ENCODE measurements at regions not wholly inside any gene's neighbourhood (a gene's known extent, or its start where the extent isn't known, plus 50 kb on each side); places are given as distances from the start of the nearest gene placed in this dataset.

DNA sequence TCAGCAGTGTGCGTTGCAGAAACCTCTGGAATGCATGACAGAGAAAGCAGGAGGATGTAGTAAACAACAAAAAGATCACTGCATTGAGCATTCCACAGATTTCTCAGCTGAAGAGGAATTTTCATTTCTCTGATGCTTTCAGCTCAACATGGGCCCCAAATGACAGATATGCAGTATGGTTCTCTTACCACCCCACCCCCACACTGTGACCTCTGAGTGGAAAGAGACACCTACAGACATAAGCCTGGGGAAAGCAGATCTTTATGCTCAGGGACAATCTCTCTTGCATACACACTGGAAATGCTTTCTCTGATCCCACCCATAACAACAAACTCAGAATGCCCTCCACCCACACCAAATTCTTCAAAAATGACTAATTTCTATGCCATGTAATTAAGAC lies 983.7 kb upstream of the LCORL start (continued):
- TF ChIP-seq ZBTB4 (CRISPR knock-in tag; IDR thresholded peaks at IDR 0.05; ENCODE audit: borderline replicate concordance): no peak
- no peak for TF ChIP-seq ZNF180 (CRISPR knock-in tag; IDR thresholded peaks at IDR 0.05; ENCODE audit: borderline replicate concordance, low read depth)
- TF ChIP-seq, protein P1, sequence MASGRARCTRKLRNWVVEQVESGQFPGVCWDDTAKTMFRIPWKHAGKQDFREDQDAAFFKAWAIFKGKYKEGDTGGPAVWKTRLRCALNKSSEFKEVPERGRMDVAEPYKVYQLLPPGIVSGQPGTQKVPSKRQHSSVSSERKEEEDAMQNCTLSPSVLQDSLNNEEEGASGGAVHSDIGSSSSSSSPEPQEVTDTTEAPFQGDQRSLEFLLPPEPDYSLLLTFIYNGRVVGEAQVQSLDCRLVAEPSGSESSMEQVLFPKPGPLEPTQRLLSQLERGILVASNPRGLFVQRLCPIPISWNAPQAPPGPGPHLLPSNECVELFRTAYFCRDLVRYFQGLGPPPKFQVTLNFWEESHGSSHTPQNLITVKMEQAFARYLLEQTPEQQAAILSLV (CRISPR knock-in tag; IDR thresholded peaks at IDR 0.05; ENCODE audit: borderline replicate concordance): no peak

DNA sequence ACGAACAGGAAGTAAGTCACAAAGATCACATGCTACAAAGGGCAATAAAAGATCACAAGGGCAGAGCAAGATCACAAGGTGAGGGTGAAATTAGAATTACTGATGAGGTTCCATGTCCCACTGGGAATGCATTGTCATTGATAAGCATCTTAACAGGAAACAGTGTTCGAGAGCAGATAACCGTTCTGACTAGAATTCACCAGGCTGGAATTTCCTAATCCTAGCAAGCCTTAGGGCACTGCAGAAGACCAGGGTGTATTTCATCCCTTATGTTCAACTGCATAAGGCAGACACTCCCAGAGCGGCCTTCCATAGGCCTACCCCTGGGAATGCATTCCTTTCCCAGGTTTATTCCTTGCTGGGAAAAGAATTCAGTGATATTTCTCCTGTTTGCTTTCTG lies 980.6 kb upstream of the LCORL start:
- WGBS (ENCODE audit: low lambda C conversion rate): 0% methylated on average over 3 of the region's 4 CpGs
- no peaks in the 10 kb centered on the region for H3K79me2 ChIP-seq (ENCODE audit: insufficient read depth, low read length)
- ChIA-PET POLR2A (no interaction called here), CTCF (ENCODE audit: low intra/inter-chr PET ratio, low total read pairs) (no interaction called here)
- ATAC-seq (no peak), FAIRE-seq (no peak), DNase-seq (ENCODE audit: low spot score) (no peak)
- no peak overlapping the region for H3K27ac ChIP-seq (ENCODE audit: extremely low read length, insufficient read depth, low read length)
- no peaks in the 10 kb centered on the region for H3K36me3 ChIP-seq (replicated peaks in 1 of 2; ENCODE audit: control insufficient read depth in 1 of 2, insufficient read depth in 2 of 2, low read length in 2 of 2)
- no peaks in the 10 kb centered on the region for H3K4me1 ChIP-seq (ENCODE audit: insufficient read depth, low read length)
- no peaks in the 10 kb centered on the region for H4K20me1 ChIP-seq (ENCODE audit: insufficient read depth, low read length)
- H2AFZ ChIP-seq (ENCODE audit: low read length): no peak overlapping the region
- H3K27me3 ChIP-seq (ENCODE audit: control insufficient read depth in 1 of 2, insufficient read depth in 2 of 2, low read length in 2 of 2): no peaks in the 10 kb centered on the region
- H3K9me3 ChIP-seq (ENCODE audit: low read length): peaks cover 84% of the 10 kb centered on the region
- BruUV-seq (replicated peaks): no TSS peak
- no peak for TF ChIP-seq SMYD3 (CRISPR knock-in tag; IDR thresholded peaks at IDR 0.05)
- TF ChIP-seq MAF1 (CRISPR knock-in tag; IDR thresholded peaks at IDR 0.05; ENCODE audit: borderline replicate concordance): no peak
- no peak for TF ChIP-seq MTF2 (CRISPR knock-in tag; IDR thresholded peaks at IDR 0.05; ENCODE audit: borderline replicate concordance)
- TF ChIP-seq TBX2 (CRISPR knock-in tag; IDR thresholded peaks at IDR 0.05; ENCODE audit: borderline replicate concordance): no peak
- TF ChIP-seq HOXA5 (CRISPR knock-in tag; IDR thresholded peaks at IDR 0.05): no peak
- TF ChIP-seq, protein P2, sequence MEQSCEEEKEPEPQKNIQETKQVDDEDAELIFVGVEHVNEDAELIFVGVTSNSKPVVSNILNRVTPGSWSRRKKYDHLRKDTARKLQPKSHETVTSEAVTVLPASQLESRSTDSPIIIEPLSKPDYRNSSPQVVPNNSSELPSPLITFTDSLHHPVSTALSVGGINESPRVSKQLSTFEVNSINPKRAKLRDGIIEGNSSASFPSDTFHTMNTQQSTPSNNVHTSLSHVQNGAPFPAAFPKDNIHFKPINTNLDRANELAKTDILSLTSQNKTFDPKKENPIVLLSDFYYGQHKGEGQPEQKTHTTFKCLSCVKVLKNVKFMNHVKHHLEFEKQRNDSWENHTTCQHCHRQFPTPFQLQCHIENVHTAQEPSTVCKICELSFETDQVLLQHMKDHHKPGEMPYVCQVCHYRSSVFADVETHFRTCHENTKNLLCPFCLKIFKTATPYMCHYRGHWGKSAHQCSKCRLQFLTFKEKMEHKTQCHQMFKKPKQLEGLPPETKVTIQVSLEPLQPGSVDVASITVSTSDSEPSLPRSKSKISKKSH (CRISPR knock-in tag; IDR thresholded peaks at IDR 0.05; ENCODE audit: borderline replicate concordance): no peak
- TF ChIP-seq ZFP41 (CRISPR knock-in tag; IDR thresholded peaks at IDR 0.05; ENCODE audit: borderline replicate concordance): no peak
- no peak overlapping the region for H3K9ac ChIP-seq (ENCODE audit: insufficient read depth, low read depth, low read length)
- H3K4me3 ChIP-seq (replicated peaks in 1 of 3; ENCODE audit: insufficient read depth in 1 of 3, low read depth in 2 of 3, low read length in 3 of 3): no peak overlapping the region
- intact Hi-C loops (cut with micrococcal nuclease; ENCODE audit: unreplicated experiment) (no loop called here), in situ Hi-C loops (cut with HindIII; ENCODE audit: extremely low pct_ligation_motif_present, low pct_unique_long_range_greater_than_20kb) (no loop called here)
- no peak overlapping the region for H3K4me2 ChIP-seq (ENCODE audit: low read depth, low read length)

Data from HepG2 (cell line).